ENCODE measurements at regions not wholly inside any gene's neighbourhood (a gene's known extent, or its start where the extent isn't known, plus 50 kb on each side); places are given as distances from the start of the nearest gene placed in this dataset.
"Not testable (repeated sequence)": the region's sequence is repeated elsewhere in the genome, so short reads cannot be mapped to it uniquely, and the experiment has no call there.

GRCh38 chr20:30281584-30282197 is 975.8 kb upstream of the DEFB115 start:
- H3K36me3 ChIP-seq: no peaks in the 10 kb centered on the region
- H3K9me3 ChIP-seq: no peaks in the 10 kb centered on the region
- TF ChIP-seq CTCF (IDR thresholded peaks at IDR 0.05): no peak
- no peak overlapping the region for H3K27ac ChIP-seq
- no peaks in the 10 kb centered on the region for H3K4me1 ChIP-seq (ENCODE audit: control insufficient read depth in 1 of 2, insufficient read depth in 1 of 2, low read depth in 1 of 2, low read length in 1 of 2)
- peaks cover 20% of the 10 kb centered on the region for H3K27me3 ChIP-seq
- no peak overlapping the region for H3K4me3 ChIP-seq (ENCODE audit: low read depth in 1 of 2, low read length in 1 of 2)

- peaks cover 20% of the 10 kb centered on the region for H3K27me3 ChIP-seq
- not testable (repeated sequence) for H3K9me3 ChIP-seq; H3K27ac ChIP-seq; H3K4me1 ChIP-seq (ENCODE audit: control insufficient read depth in 1 of 2, insufficient read depth in 1 of 2, low read depth in 1 of 2, low read length in 1 of 2); H3K4me3 ChIP-seq (ENCODE audit: low read depth in 1 of 2, low read length in 1 of 2); H3K36me3 ChIP-seq
Observed at GRCh38 chr20:30283476-30284280, 973.8 kb upstream of the DEFB115 start.

GRCh38 chr20:30284281-30284905 is 973.1 kb upstream of the DEFB115 start:
- Histone ChIP-seq H3K27me3 (peaks cover 25% of the 10 kb centered on the region), H3K27ac (no peak overlapping the region), H3K4me3 (ENCODE audit: low read depth in 1 of 2, low read length in 1 of 2) (no peak overlapping the region), H3K36me3 (no peaks in the 10 kb centered on the region), H3K9me3 (no peaks in the 10 kb centered on the region), H3K4me1 (ENCODE audit: control insufficient read depth in 1 of 2, insufficient read depth in 1 of 2, low read depth in 1 of 2, low read length in 1 of 2) (no peaks in the 10 kb centered on the region)
- TF ChIP-seq CTCF (IDR thresholded peaks at IDR 0.05): no peak

GRCh38 chr20:30285677-30286076 is 971.8 kb upstream of the DEFB115 start:
- no peaks in the 10 kb centered on the region for H3K4me1 ChIP-seq (ENCODE audit: control insufficient read depth in 1 of 2, insufficient read depth in 1 of 2, low read depth in 1 of 2, low read length in 1 of 2)
- H3K36me3 ChIP-seq: no peaks in the 10 kb centered on the region
- peaks cover 38% of the 10 kb centered on the region for H3K27me3 ChIP-seq
- no peak overlapping the region for H3K27ac ChIP-seq
- no peaks in the 10 kb centered on the region for H3K9me3 ChIP-seq
- H3K4me3 ChIP-seq (ENCODE audit: low read depth in 1 of 2, low read length in 1 of 2): no peak overlapping the region
- no peak for TF ChIP-seq CTCF (IDR thresholded peaks at IDR 0.05)

GRCh38 chr20:30286157-30286556 is 971.3 kb upstream of the DEFB115 start:
- Histone ChIP-seq H3K36me3 (no peaks in the 10 kb centered on the region), H3K9me3 (no peaks in the 10 kb centered on the region), H3K27ac (no peak overlapping the region), H3K4me1 (ENCODE audit: control insufficient read depth in 1 of 2, insufficient read depth in 1 of 2, low read depth in 1 of 2, low read length in 1 of 2) (no peaks in the 10 kb centered on the region), H3K4me3 (ENCODE audit: low read depth in 1 of 2, low read length in 1 of 2) (no peak overlapping the region), H3K27me3 (peaks cover 39% of the 10 kb centered on the region)
- TF ChIP-seq CTCF (IDR thresholded peaks at IDR 0.05): no peak

GRCh38 chr20:30287459-30287858 is 970.0 kb upstream of the DEFB115 start:
- H3K27ac ChIP-seq; H3K9me3 ChIP-seq; H3K36me3 ChIP-seq; H3K4me1 ChIP-seq (ENCODE audit: control insufficient read depth in 1 of 2, insufficient read depth in 1 of 2, low read depth in 1 of 2, low read length in 1 of 2); H3K4me3 ChIP-seq (ENCODE audit: low read depth in 1 of 2, low read length in 1 of 2): not testable (repeated sequence)
- H3K27me3 ChIP-seq: peaks cover 39% of the 10 kb centered on the region
